HL-60/S4 (cell line): ENCODE measurements at regions not wholly inside any gene's neighbourhood (a gene's known extent, or its start where the extent isn't known, plus 50 kb on each side); places are given as distances from the start of the nearest gene placed in this dataset.

ENCODE experiments used
- in situ Hi-C: fragments of 300-500 bp; cut with MboI; formaldehyde crosslinking; loops from 2 replicates; pipeline ENCODE4 v1.14.3; 2022; ENCODE audit warnings: low sequenced_read_pairs

GRCh38 chr11:122459064-122459463 is 196.5 kb upstream of the UBASH3B start:
- in situ Hi-C loops, result no loop called here

- in situ Hi-C loops, result no loop called here
These were observed 201.9 kb upstream of the UBASH3B start for GRCh38 chr11:122453586-122453985.

- in situ Hi-C loops, result no loop called here
These were observed 203.6 kb upstream of the UBASH3B start for GRCh38 chr11:122451911-122452310.

- in situ Hi-C loops, result no loop called here
These were observed 213.9 kb upstream of the UBASH3B start for GRCh38 chr11:122441666-122442035.

GRCh38 chr11:122440811-122441665 is 214.5 kb upstream of the UBASH3B start:
- in situ Hi-C loops, result no loop called here

- in situ Hi-C loops, result no loop called here
These were observed 215.4 kb upstream of the UBASH3B start for GRCh38 chr11:122439866-122440810.

GRCh38 chr11:122436188-122436555 is 219.3 kb upstream of the UBASH3B start:
- in situ Hi-C loops, result no loop called here

GRCh38 chr11:122435540-122436187 is 219.9 kb upstream of the UBASH3B start:
- in situ Hi-C loops, result no loop called here

- in situ Hi-C loops, result no loop called here
These were observed 220.7 kb upstream of the UBASH3B start for GRCh38 chr11:122434786-122435185.

GRCh38 chr11:122430490-122430889 is 225.0 kb upstream of the UBASH3B start:
- in situ Hi-C loops, result no loop called here

- in situ Hi-C loops, result no loop called here
These were observed 229.4 kb upstream of the UBASH3B start for GRCh38 chr11:122426073-122426472.

GRCh38 chr11:122424636-122425035 is 230.9 kb upstream of the UBASH3B start:
- in situ Hi-C loops, result no loop called here

GRCh38 chr11:122423886-122424285 is 231.6 kb upstream of the UBASH3B start:
- in situ Hi-C loops, result no loop called here

- in situ Hi-C loops, result no loop called here
These were observed 232.2 kb upstream of the UBASH3B start for GRCh38 chr11:122423273-122423672.

GRCh38 chr11:122422682-122423081 is 232.8 kb upstream of the UBASH3B start:
- in situ Hi-C loops, result no loop called here

- in situ Hi-C loops, result no loop called here
These were observed 233.8 kb upstream of the UBASH3B start for GRCh38 chr11:122421702-122422101.

GRCh38 chr11:122418032-122418431 is 237.5 kb upstream of the UBASH3B start:
- in situ Hi-C loops, result no loop called here

GRCh38 chr11:122414406-122415018 is 241.0 kb upstream of the UBASH3B start:
- in situ Hi-C loops, result no loop called here

- in situ Hi-C loops, result no loop called here
These were observed 241.8 kb upstream of the UBASH3B start for GRCh38 chr11:122413677-122414076.

GRCh38 chr11:122412581-122412980 is 242.9 kb upstream of the UBASH3B start:
- in situ Hi-C loops, result no loop called here

GRCh38 chr11:122406466-122406865 is 249.1 kb upstream of the UBASH3B start:
- in situ Hi-C loops, result no loop called here
